Activated T-cell treated with anti-CD3 and anti-CD28 coated beads, Interleukin-2, amount 50 U/mL, for 72 hours (primary cell): ENCODE measurements at regions not wholly inside any gene's neighbourhood (a gene's known extent, or its start where the extent isn't known, plus 50 kb on each side); places are given as distances from the start of the nearest gene placed in this dataset.

Experiments used
- ATAC-seq, 2 donors: fragments of 150-1000 bp; cut with Tn5 transposase; replicated peaks in 1 of 2; 2 replicates each; pipeline ENCODE4 v1.10.0; 2021; ENCODE audit warnings: moderate library complexity in 2 of 2, mild to moderate bottlenecking in 1 of 2
- DNase-seq, 2 donors: peaks; one replicate each; pipeline ENCODE4 v3.0.0; 2021 to 2022; ENCODE audit warnings: mixed read lengths in 1 of 2
- H3K27ac Mint-ChIP-seq: one replicate; pipeline ENCODE4 v1.8.0; 2022; ENCODE audit warnings: mild to moderate bottlenecking, moderate library complexity, mixed read lengths
- H3K27me3 Mint-ChIP-seq: one replicate; pipeline ENCODE4 v1.8.0; 2022; ENCODE audit warnings: low read depth, mixed read lengths
- H3K36me3 Mint-ChIP-seq, 2 donors: one replicate each; pipeline ENCODE4 v1.8.0; 2022; ENCODE audit warnings: mixed read lengths in 2 of 2, mild to moderate bottlenecking in 1 of 2; ENCODE audit not compliant: insufficient read depth in 2 of 2
- H3K4me1 Mint-ChIP-seq: one replicate; pipeline ENCODE4 v1.8.0; 2022; ENCODE audit warnings: low read depth, mixed read lengths
- H3K4me3 Mint-ChIP-seq, 2 donors: one replicate each; pipeline ENCODE4 v1.8.0; 2022; ENCODE audit warnings: mild to moderate bottlenecking in 2 of 2, mixed read lengths in 2 of 2, moderate library complexity in 2 of 2
- H3K9me3 Mint-ChIP-seq, 2 donors: one replicate each; pipeline ENCODE4 v1.8.0; 2022; ENCODE audit warnings: mixed read lengths in 2 of 2

GRCh38 chr6:126167726-126168125 is 172.2 kb upstream of the CENPW start:
- Mint-ChIP-seq H3K9me3 (peaks cover 10 to 12% of the 10 kb centered on the region in 2 donors), H3K4me1 (peaks cover 6% of the 10 kb centered on the region), H3K27ac (no peak overlapping the region), H3K36me3 (peaks cover 3 to 10% of the 10 kb centered on the region in 2 donors), H3K4me3 (no peak overlapping the region), H3K27me3 (no peaks in the 10 kb centered on the region)
- ATAC-seq, result no peak
- no peak for DNase-seq

GRCh38 chr6:126170433-126170832 is 169.5 kb upstream of the CENPW start:
- no peaks in the 10 kb centered on the region for H3K27me3 Mint-ChIP-seq
- peaks cover 6% of the 10 kb centered on the region for H3K4me1 Mint-ChIP-seq
- ATAC-seq (no peak), DNase-seq (no peak)
- no peak overlapping the region for H3K4me3 Mint-ChIP-seq
- H3K27ac Mint-ChIP-seq, result no peak overlapping the region
- H3K36me3 Mint-ChIP-seq, result peaks cover 0 to 2% of the 10 kb centered on the region in 2 donors
- no peaks in the 10 kb centered on the region for H3K9me3 Mint-ChIP-seq

GRCh38 chr6:126170978-126171382 is 168.9 kb upstream of the CENPW start:
- peaks cover 6% of the 10 kb centered on the region for H3K4me1 Mint-ChIP-seq
- no peak overlapping the region for H3K27ac Mint-ChIP-seq
- no peaks in the 10 kb centered on the region for H3K9me3 Mint-ChIP-seq
- H3K27me3 Mint-ChIP-seq, result no peaks in the 10 kb centered on the region
- no peaks in the 10 kb centered on the region for H3K36me3 Mint-ChIP-seq
- H3K4me3 Mint-ChIP-seq, result peak overlapping the region; percentile 50 to 62
- peak in 1 of 2 donors; percentile 26 for ATAC-seq
- peak; percentile 22 to 31 for DNase-seq

GRCh38 chr6:126172131-126172530 is 167.8 kb upstream of the CENPW start:
- no peak for ATAC-seq
- Mint-ChIP-seq H3K36me3 (no peaks in the 10 kb centered on the region), H3K27me3 (no peaks in the 10 kb centered on the region), H3K4me3 (no peak overlapping the region), H3K9me3 (no peaks in the 10 kb centered on the region), H3K4me1 (peaks cover 6% of the 10 kb centered on the region), H3K27ac (no peak overlapping the region)
- DNase-seq, result no peak

- H3K4me3 Mint-ChIP-seq, result no peak overlapping the region
- no peak overlapping the region for H3K27ac Mint-ChIP-seq
- no peak for DNase-seq
- no peaks in the 10 kb centered on the region for H3K9me3 Mint-ChIP-seq
- peaks cover 6% of the 10 kb centered on the region for H3K4me1 Mint-ChIP-seq
- no peaks in the 10 kb centered on the region for H3K36me3 Mint-ChIP-seq
- H3K27me3 Mint-ChIP-seq, result no peaks in the 10 kb centered on the region
- ATAC-seq, result no peak
These were observed 166.7 kb upstream of the CENPW start for GRCh38 chr6:126173265-126173664.

GRCh38 chr6:126174697-126175096 is 165.2 kb upstream of the CENPW start:
- ATAC-seq (peak; percentile 54 to 67), DNase-seq (no peak)
- no peaks in the 10 kb centered on the region for H3K36me3 Mint-ChIP-seq
- H3K4me1 Mint-ChIP-seq, result peaks cover 6% of the 10 kb centered on the region
- no peaks in the 10 kb centered on the region for H3K27me3 Mint-ChIP-seq
- no peak overlapping the region for H3K4me3 Mint-ChIP-seq
- no peaks in the 10 kb centered on the region for H3K9me3 Mint-ChIP-seq
- H3K27ac Mint-ChIP-seq, result no peak overlapping the region

GRCh38 chr6:126175251-126175650 is 164.7 kb upstream of the CENPW start:
- H3K4me1 Mint-ChIP-seq, result peaks cover 9% of the 10 kb centered on the region

GRCh38 chr6:126176282-126176681 is 163.6 kb upstream of the CENPW start:
- Mint-ChIP-seq H3K27ac (no peak overlapping the region), H3K27me3 (no peaks in the 10 kb centered on the region), H3K36me3 (no peaks in the 10 kb centered on the region), H3K4me1 (peaks cover 7% of the 10 kb centered on the region), H3K4me3 (no peak overlapping the region), H3K9me3 (no peaks in the 10 kb centered on the region)
- DNase-seq (no peak), ATAC-seq (no peak)

More at GRCh38 chr6:126175251-126175650, 164.7 kb upstream of the CENPW start:
- H3K27me3 Mint-ChIP-seq, result no peaks in the 10 kb centered on the region
- no peak overlapping the region for H3K4me3 Mint-ChIP-seq
- DNase-seq, result no peak
- no peak for ATAC-seq
- no peaks in the 10 kb centered on the region for H3K9me3 Mint-ChIP-seq
- no peaks in the 10 kb centered on the region for H3K36me3 Mint-ChIP-seq
- H3K27ac Mint-ChIP-seq, result no peak overlapping the region

- ATAC-seq (peak; percentile 100), DNase-seq (peak; percentile 52 to 64)
- Mint-ChIP-seq H3K27ac (no peak overlapping the region), H3K9me3 (peaks cover 0 to 2% of the 10 kb centered on the region in 2 donors), H3K36me3 (peaks cover under 1 to 2% of the 10 kb centered on the region in 2 donors), H3K27me3 (no peaks in the 10 kb centered on the region), H3K4me1 (peaks cover 11% of the 10 kb centered on the region), H3K4me3 (no peak overlapping the region)
These were observed 159.3 kb upstream of the CENPW start for GRCh38 chr6:126180585-126180984.

GRCh38 chr6:126181173-126181741 is 158.7 kb upstream of the CENPW start:
- H3K4me1 Mint-ChIP-seq, result peaks cover 11% of the 10 kb centered on the region
- peaks cover 0 to 2% of the 10 kb centered on the region in 2 donors for H3K9me3 Mint-ChIP-seq
- no peak overlapping the region for H3K27ac Mint-ChIP-seq
- no peaks in the 10 kb centered on the region for H3K27me3 Mint-ChIP-seq
- no peak overlapping the region for H3K4me3 Mint-ChIP-seq
- H3K36me3 Mint-ChIP-seq, result peaks cover 2 to 3% of the 10 kb centered on the region in 2 donors
- no peak for ATAC-seq
- no peak for DNase-seq

GRCh38 chr6:126181890-126182289 is 158.0 kb upstream of the CENPW start:
- Mint-ChIP-seq H3K4me1 (peaks cover 11% of the 10 kb centered on the region), H3K36me3 (peaks cover 2 to 3% of the 10 kb centered on the region in 2 donors), H3K9me3 (peaks cover 0 to 2% of the 10 kb centered on the region in 2 donors), H3K27me3 (no peaks in the 10 kb centered on the region), H3K4me3 (no peak overlapping the region), H3K27ac (no peak overlapping the region)
- ATAC-seq (no peak), DNase-seq (no peak)

GRCh38 chr6:126182650-126183311 is 157.1 kb upstream of the CENPW start:
- Mint-ChIP-seq H3K27me3 (no peaks in the 10 kb centered on the region), H3K27ac (no peak overlapping the region), H3K4me3 (no peak overlapping the region), H3K4me1 (peaks cover 11% of the 10 kb centered on the region), H3K9me3 (peaks cover 0 to 2% of the 10 kb centered on the region in 2 donors), H3K36me3 (peaks cover 2 to 3% of the 10 kb centered on the region in 2 donors)
- DNase-seq (no peak), ATAC-seq (no peak)

- DNase-seq (no peak), ATAC-seq (no peak)
- no peaks in the 10 kb centered on the region for H3K27me3 Mint-ChIP-seq
- no peak overlapping the region for H3K4me3 Mint-ChIP-seq
- peaks cover 0 to 2% of the 10 kb centered on the region in 2 donors for H3K9me3 Mint-ChIP-seq
- H3K36me3 Mint-ChIP-seq, result peaks cover 2 to 3% of the 10 kb centered on the region in 2 donors
- peaks cover 5% of the 10 kb centered on the region for H3K4me1 Mint-ChIP-seq
- no peak overlapping the region for H3K27ac Mint-ChIP-seq
These were observed 154.1 kb upstream of the CENPW start for GRCh38 chr6:126185774-126186173.
